Stomach (tissue), 8 donors: ENCODE measurements at regions not wholly inside any gene's neighbourhood (a gene's known extent, or its start where the extent isn't known, plus 50 kb on each side); places are given as distances from the start of the nearest gene placed in this dataset.

ENCODE experiments used
- DNase-seq, 2 donors: peaks; one replicate each; pipeline versions ENCODE4 v3.0.0 to v3.0.0-alpha.2; 2013 to 2019
- H3K27ac ChIP-seq, 5 donors: fragments of 200-600 bp in 4 of 5; sonication (generic) in 4 of 5; one replicate each; pipeline ENCODE4 v1.5.1; 2013 to 2019; ENCODE audit warnings: mild to moderate bottlenecking in 1 of 5, moderate library complexity in 1 of 5
- H3K27me3 ChIP-seq, 3 donors: fragments of 200-600 bp; sonication (generic); one replicate each; pipeline ENCODE4 v1.5.1; 2017 to 2019; ENCODE audit warnings: mixed run types in 1 of 3
- H3K36me3 ChIP-seq, 4 donors: fragments of 200-600 bp; sonication (generic); 1 replicate in 3 of 4; 2 replicates in 1 of 4; pipeline ENCODE4 v1.5.1; 2016 to 2019
- H3K4me1 ChIP-seq, 4 donors: fragments of 200-600 bp; sonication (generic); one replicate each; pipeline ENCODE4 v1.5.1; 2016 to 2019
- H3K4me3 ChIP-seq, 4 donors: fragments of 200-600 bp; sonication (generic) in 3 of 4; one replicate each; pipeline ENCODE4 v1.5.1; 2016 to 2019; ENCODE audit warnings: mild to moderate bottlenecking in 1 of 4
- H3K9me3 ChIP-seq, 4 donors: fragments of 200-600 bp; sonication (generic); one replicate each; pipeline ENCODE4 v1.5.1; 2016 to 2019
- EP300 ChIP-seq: sonication (generic); formaldehyde crosslinking; IDR thresholded peaks from one replicate; pipeline ENCODE4 v1.6.1; 2017; ENCODE audit warnings: antibody characterized with exemption
- POLR2A ChIP-seq, 4 donors: fragments of 450-650 bp; IDR thresholded peaks; one replicate each; pipeline ENCODE4 v1.6.1; 2016; ENCODE audit warnings: antibody characterized with exemption in 4 of 4, control low read depth in 2 of 4, mild to moderate bottlenecking in 1 of 4, moderate library complexity in 1 of 4
- POLR2AphosphoS5 ChIP-seq, 3 donors: sonication (generic); formaldehyde crosslinking; IDR thresholded peaks; one replicate each; pipeline ENCODE4 v1.6.1; 2016; ENCODE audit warnings: antibody characterized with exemption in 3 of 3
- WGBS, 5 donors: extraction: QIAGEN DNeasy Blood & Tissue Kit in 3 of 5; methylation state at CpG; one replicate each; pipeline versions ENCODE4 v1.1.5 to v1.1.7; 2013 to 2018; 5-methylcytosine and 5-hydroxymethylcytosine counted together
- intact Hi-C: fragments of 100-400 bp; cut with DNase I; formaldehyde crosslinking; loops from one replicate; pipeline ENCODE4 v1.15.1; 2023; ENCODE audit warnings: low total_unique reads
- TF ChIP-seq, protein P1 (sequence below), 7 experiments: fragments of 450-650 bp in 4 of 7; fragments of 200-600 bp in 3 of 7; sonication (generic) in 3 of 7; IDR thresholded peaks; one replicate each; pipeline ENCODE4 v1.5.1; 2016 to 2019; ENCODE audit warnings: antibody characterized with exemption in 7 of 7, control low read depth in 2 of 7, mild to moderate bottlenecking in 1 of 7
- donor health status: healthy with polysubstance abuse.
- donor health status: Bipolar disorder and iron deficiency.
- donor health status: healthy.

DNA sequence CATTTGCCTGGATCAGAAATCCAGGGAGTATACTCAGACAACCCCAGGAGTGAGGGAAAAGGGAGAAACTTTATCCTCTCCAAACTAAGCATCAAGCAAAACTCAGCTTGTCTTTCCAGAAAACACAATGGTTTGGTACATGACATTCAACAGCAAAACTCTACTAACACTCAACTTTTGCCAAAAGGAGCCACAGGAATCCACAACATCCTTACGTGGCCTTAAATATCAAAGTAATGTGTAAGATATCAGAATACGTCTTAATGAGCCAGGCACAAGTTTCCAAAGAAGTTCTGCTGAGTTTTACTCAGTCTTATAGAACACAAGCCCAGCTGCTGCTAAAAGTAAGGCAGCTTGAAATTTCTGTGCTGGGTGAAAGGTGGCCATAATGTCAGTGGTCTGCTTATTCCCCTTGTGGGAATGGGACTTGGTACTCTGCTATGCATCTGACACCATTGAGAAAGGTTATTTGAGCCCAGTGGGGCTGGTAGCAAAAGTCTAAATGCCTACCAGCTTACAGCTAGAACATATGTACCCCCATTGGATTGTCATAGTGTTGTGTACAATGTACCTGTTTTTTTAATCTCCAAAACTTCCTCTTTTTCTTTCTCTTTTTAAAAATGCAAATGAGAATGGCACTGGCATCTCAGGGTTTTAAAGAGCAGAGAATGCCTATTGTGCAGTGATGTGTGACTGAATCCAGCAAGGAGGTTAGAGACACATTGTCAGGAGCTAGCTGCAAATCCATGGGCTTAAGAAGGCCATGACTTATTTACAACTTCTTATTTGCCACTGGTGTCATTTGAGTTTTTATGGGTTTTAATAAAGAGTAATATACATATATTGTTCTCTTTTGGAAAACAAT is 62.0 kb upstream of the ST6GALNAC3 start:
- no peak for DNase-seq
- Histone ChIP-seq H3K9me3 (no peaks in the 10 kb centered on the region), H3K27me3 (no peaks in the 10 kb centered on the region), H3K27ac (no peak overlapping the region), H3K4me1 (no peaks in the 10 kb centered on the region), H3K36me3 (no peaks in the 10 kb centered on the region), H3K4me3 (no peak overlapping the region)
- no peak for TF ChIP-seq POLR2A (IDR thresholded peaks at IDR 0.05)
- TF ChIP-seq POLR2AphosphoS5 (IDR thresholded peaks at IDR 0.05) = no peak
- TF ChIP-seq, protein P1, sequence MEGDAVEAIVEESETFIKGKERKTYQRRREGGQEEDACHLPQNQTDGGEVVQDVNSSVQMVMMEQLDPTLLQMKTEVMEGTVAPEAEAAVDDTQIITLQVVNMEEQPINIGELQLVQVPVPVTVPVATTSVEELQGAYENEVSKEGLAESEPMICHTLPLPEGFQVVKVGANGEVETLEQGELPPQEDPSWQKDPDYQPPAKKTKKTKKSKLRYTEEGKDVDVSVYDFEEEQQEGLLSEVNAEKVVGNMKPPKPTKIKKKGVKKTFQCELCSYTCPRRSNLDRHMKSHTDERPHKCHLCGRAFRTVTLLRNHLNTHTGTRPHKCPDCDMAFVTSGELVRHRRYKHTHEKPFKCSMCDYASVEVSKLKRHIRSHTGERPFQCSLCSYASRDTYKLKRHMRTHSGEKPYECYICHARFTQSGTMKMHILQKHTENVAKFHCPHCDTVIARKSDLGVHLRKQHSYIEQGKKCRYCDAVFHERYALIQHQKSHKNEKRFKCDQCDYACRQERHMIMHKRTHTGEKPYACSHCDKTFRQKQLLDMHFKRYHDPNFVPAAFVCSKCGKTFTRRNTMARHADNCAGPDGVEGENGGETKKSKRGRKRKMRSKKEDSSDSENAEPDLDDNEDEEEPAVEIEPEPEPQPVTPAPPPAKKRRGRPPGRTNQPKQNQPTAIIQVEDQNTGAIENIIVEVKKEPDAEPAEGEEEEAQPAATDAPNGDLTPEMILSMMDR (IDR thresholded peaks at IDR 0.05) = no peak
- no peak for TF ChIP-seq EP300
- intact Hi-C loops = no loop called here
- WGBS, 5 donors = 73 to 97% (median 89%) methylated on average over 2 of the region's 2 CpGs

DNA sequence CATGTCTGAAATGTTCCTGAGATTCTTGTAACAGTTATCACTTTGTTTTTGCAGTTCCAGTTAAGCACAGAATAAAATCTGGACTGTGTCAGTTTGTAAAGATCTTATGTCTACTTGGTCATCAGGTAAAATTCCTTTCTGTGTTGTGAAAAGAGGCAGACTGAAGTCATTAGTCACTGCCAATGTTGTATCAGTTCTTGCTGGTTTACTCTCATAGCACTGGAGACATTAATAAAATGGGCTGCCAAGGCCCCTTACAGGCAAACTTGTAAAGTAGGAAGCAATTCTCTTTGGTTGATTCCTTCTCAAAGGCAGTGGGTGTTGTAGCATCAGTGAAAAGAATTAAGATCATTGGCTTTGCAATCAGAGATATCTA is 61.4 kb upstream of the ST6GALNAC3 start:
- H3K9me3 ChIP-seq = no peaks in the 10 kb centered on the region
- H3K27ac ChIP-seq = no peak overlapping the region
- H3K4me1 ChIP-seq = no peaks in the 10 kb centered on the region
- no peaks in the 10 kb centered on the region for H3K36me3 ChIP-seq
- no peak overlapping the region for H3K4me3 ChIP-seq
- H3K27me3 ChIP-seq = no peaks in the 10 kb centered on the region
- intact Hi-C loops = no loop called here
- no peak for TF ChIP-seq EP300
- TF ChIP-seq, protein P1 (IDR thresholded peaks at IDR 0.05) = no peak
- TF ChIP-seq POLR2A (IDR thresholded peaks at IDR 0.05) = no peak
- no peak for TF ChIP-seq POLR2AphosphoS5 (IDR thresholded peaks at IDR 0.05)
- DNase-seq = no peak

DNA sequence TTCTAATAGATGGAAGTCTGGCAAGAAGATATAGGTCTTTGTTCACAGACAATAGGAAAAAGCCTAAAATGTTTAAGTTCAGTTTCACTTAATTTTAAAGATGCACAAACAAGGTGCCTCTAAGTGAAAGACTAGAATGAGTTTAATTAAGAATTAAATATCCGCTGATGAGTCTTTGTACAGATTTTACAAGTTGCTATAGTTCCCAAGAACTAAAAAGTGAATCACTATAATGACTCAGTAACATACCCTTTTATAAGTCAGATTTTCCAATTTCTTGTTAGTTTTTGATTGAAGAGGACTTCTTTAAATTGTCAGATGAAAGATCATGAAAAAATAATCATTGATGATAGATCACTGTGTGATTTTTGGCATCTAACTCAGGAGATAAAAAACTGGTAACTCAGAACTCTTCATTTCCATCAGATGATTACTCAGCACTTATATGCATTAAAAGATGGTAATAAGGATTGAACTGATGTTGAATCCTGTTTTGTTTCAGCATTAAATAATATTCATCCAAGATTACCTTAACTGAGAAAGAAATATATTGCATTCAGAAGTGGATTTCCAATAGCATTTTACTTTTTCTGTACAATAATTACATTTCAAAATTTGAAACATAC is 59.0 kb upstream of the ST6GALNAC3 start:
- Histone ChIP-seq H3K4me3 (no peak overlapping the region), H3K27me3 (no peaks in the 10 kb centered on the region), H3K9me3 (no peaks in the 10 kb centered on the region), H3K4me1 (no peaks in the 10 kb centered on the region), H3K27ac (no peak overlapping the region), H3K36me3 (no peaks in the 10 kb centered on the region)
- no peak for TF ChIP-seq POLR2A (IDR thresholded peaks at IDR 0.05)
- intact Hi-C loops = no loop called here
- WGBS, 5 donors = 90 to 96% (median 94%) methylated on average over 1 of the region's 1 CpG
- DNase-seq = no peak

DNA sequence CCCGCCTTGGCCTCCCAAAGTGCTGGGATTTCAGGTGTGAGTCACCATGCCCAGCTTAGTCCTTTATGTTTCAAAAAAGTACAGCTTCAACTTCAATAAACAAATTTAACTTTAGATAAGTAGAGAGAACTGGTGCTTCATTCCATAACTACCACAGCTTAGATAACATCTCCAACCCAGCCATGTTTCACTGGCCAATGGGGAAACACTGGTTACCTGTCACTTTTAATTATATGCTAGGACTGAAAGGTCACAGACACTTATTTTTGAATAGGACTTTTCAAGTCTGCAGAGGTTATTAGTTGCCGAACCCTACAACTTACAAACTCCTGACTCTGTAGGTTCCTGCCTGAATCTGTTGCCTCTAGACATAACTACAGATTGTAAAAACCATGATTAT is 56.5 kb upstream of the ST6GALNAC3 start:
- 67 to 93% (median 74%) methylated on average over 2 of the region's 2 CpGs for WGBS, 5 donors
- Histone ChIP-seq H3K4me1 (no peaks in the 10 kb centered on the region), H3K4me3 (no peak overlapping the region), H3K27me3 (no peaks in the 10 kb centered on the region), H3K9me3 (no peaks in the 10 kb centered on the region), H3K27ac (no peak overlapping the region), H3K36me3 (no peaks in the 10 kb centered on the region)
- TF ChIP-seq POLR2AphosphoS5 (IDR thresholded peaks at IDR 0.05) (no peak), POLR2A (IDR thresholded peaks at IDR 0.05) (no peak), EP300 (no peak)
- TF ChIP-seq, protein P1 (IDR thresholded peaks at IDR 0.05) = no peak
- intact Hi-C loops = no loop called here
- DNase-seq = no peak

DNA sequence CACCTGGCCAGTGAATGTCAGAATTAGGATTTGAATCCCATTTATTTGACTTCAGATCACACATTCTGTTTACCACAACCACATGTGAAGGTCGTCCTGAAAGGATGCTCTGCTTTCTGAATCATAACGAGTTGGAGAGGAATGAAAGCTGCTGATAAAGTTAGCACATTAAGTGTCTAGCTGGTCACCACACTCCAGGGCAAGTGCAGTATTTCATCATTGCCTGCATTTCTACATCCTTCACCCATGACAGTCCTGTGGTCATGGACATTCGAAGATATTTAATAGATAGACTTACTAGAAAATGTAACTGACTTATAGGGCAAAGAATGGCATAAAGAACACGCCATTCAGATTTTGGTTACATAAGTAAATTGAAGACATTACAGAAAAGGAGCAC is 52.7 kb upstream of the ST6GALNAC3 start:
- Histone ChIP-seq H3K4me1 (peaks cover 0 to 12% (median 0%) of the 10 kb centered on the region in 4 donors), H3K36me3 (no peaks in the 10 kb centered on the region), H3K27ac (no peak overlapping the region), H3K4me3 (no peak overlapping the region), H3K9me3 (no peaks in the 10 kb centered on the region), H3K27me3 (no peaks in the 10 kb centered on the region)
- TF ChIP-seq POLR2AphosphoS5 (IDR thresholded peaks at IDR 0.05) = no peak
- no peak for TF ChIP-seq POLR2A (IDR thresholded peaks at IDR 0.05)
- TF ChIP-seq, protein P1 (IDR thresholded peaks at IDR 0.05) = no peak
- TF ChIP-seq EP300 = no peak
- no peak for DNase-seq
- intact Hi-C loops = no loop called here
- 54 to 60% (median 56%) methylated on average over 4 of the region's 4 CpGs for WGBS, 5 donors
